Body of pancreas (tissue), 4 donors: ENCODE measurements at regions not wholly inside any gene's neighbourhood (a gene's known extent, or its start where the extent isn't known, plus 50 kb on each side); places are given as distances from the start of the nearest gene placed in this dataset.

ENCODE experiments used
- POLR2A ChIP-seq, 3 donors: fragments of 450-650 bp; IDR thresholded peaks; one replicate each; pipeline ENCODE4 v1.6.1; 2016; ENCODE audit warnings: antibody characterized with exemption in 3 of 3, mild to moderate bottlenecking in 2 of 3
- TF ChIP-seq, protein P1 (sequence below), 7 experiments: fragments of 450-650 bp in 4 of 7; fragments of 200-600 bp in 3 of 7; sonication (generic) in 3 of 7; IDR thresholded peaks; one replicate each; pipeline ENCODE4 v1.5.1; 2016 to 2019; ENCODE audit warnings: antibody characterized with exemption in 7 of 7

DNA sequence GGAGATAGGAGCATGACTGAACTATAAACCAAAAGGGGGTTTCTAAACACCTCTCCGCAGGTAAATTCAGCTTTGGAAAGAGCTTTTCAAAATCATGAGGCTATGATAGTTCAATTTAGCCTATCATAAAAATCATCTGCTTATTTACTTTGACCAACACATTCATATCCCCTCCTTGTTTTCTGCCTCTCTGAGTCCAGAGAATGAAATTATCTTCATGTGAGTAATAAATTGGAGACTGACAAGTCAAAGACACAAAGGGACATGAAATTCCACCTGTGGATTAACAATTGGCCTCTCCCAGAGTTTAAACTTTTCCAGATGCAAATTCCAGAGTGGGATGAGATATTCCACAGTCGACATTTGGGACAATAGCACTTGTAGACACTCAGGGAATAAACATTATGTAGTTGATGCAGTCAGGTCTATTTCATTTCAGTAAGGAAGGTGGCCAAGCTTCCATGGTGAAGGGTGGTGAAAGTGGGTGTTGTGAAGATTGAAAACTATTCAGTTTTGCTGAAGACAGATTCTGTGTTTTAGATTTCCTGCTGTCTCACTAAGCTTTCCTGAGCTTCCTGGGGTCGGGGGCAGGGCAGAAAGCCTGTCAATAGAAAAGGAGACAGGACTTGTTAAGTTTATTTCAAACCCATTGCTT, 84.7 kb downstream of the CDC42EP3 start:
- TF ChIP-seq, protein P1, sequence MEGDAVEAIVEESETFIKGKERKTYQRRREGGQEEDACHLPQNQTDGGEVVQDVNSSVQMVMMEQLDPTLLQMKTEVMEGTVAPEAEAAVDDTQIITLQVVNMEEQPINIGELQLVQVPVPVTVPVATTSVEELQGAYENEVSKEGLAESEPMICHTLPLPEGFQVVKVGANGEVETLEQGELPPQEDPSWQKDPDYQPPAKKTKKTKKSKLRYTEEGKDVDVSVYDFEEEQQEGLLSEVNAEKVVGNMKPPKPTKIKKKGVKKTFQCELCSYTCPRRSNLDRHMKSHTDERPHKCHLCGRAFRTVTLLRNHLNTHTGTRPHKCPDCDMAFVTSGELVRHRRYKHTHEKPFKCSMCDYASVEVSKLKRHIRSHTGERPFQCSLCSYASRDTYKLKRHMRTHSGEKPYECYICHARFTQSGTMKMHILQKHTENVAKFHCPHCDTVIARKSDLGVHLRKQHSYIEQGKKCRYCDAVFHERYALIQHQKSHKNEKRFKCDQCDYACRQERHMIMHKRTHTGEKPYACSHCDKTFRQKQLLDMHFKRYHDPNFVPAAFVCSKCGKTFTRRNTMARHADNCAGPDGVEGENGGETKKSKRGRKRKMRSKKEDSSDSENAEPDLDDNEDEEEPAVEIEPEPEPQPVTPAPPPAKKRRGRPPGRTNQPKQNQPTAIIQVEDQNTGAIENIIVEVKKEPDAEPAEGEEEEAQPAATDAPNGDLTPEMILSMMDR (IDR thresholded peaks at IDR 0.05): no peak
- no peak for TF ChIP-seq POLR2A (IDR thresholded peaks at IDR 0.05)
